Trophoblast cell (in vitro differentiated cells and primary cell): ENCODE measurements at regions not wholly inside any gene's neighbourhood (a gene's known extent, or its start where the extent isn't known, plus 50 kb on each side); places are given as distances from the start of the nearest gene placed in this dataset.

Experiments used
- DNase-seq, 2 donors: peaks; one replicate each; pipeline ENCODE4 v3.0.0-alpha.2; 2016
- H2AFZ ChIP-seq: 2 replicates; pipeline ENCODE4 v1.6.1; 2013; ENCODE audit warnings: low read length, moderate library complexity, mild to moderate bottlenecking; ENCODE audit not compliant: insufficient read depth, poor library complexity
- H2AK5ac ChIP-seq: 2 replicates; pipeline ENCODE4 v1.6.1; 2013; ENCODE audit warnings: mild to moderate bottlenecking, low read length
- H2BK120ac ChIP-seq: 2 replicates; pipeline ENCODE4 v1.6.1; 2013; ENCODE audit warnings: low read length, mild to moderate bottlenecking, moderate library complexity; ENCODE audit not compliant: insufficient read depth, poor library complexity
- H2BK12ac ChIP-seq: 2 replicates; pipeline ENCODE4 v1.6.1; 2013; ENCODE audit warnings: mild to moderate bottlenecking, low read length, moderate library complexity
- H2BK5ac ChIP-seq: 2 replicates; pipeline ENCODE4 v1.6.1; 2013; ENCODE audit warnings: low read length, low read depth, moderate library complexity, mild to moderate bottlenecking; ENCODE audit not compliant: poor library complexity
- H3K14ac ChIP-seq: 2 replicates; pipeline ENCODE4 v1.6.1; 2013; ENCODE audit warnings: mild to moderate bottlenecking, low read length
- H3K18ac ChIP-seq: 2 replicates; pipeline ENCODE4 v1.6.1; 2013; ENCODE audit warnings: mild to moderate bottlenecking, low read length
- H3K23ac ChIP-seq: 2 replicates; pipeline ENCODE4 v1.6.1; 2013; ENCODE audit warnings: low read length
- H3K27ac ChIP-seq: 2 replicates; pipeline ENCODE4 v1.5.1; 2013; ENCODE audit warnings: low read depth, mild to moderate bottlenecking, inconsistent platforms, low read length, moderate library complexity
- H3K27me3 ChIP-seq: 2 replicates; pipeline ENCODE4 v1.6.1; 2013; ENCODE audit warnings: inconsistent platforms, mild to moderate bottlenecking, low read length, moderate library complexity; ENCODE audit not compliant: insufficient read depth
- H3K36me3 ChIP-seq, 2 experiments: 1 replicate in 1 of 2; 2 replicates in 1 of 2; pipeline ENCODE4 v1.6.1; 2013; ENCODE audit warnings: low read length in 2 of 2, mild to moderate bottlenecking in 2 of 2, moderate library complexity in 1 of 2; ENCODE audit not compliant: insufficient read depth in 2 of 2, control insufficient read depth in 1 of 2
- H3K4ac ChIP-seq: 2 replicates; pipeline ENCODE4 v1.6.1; 2013; ENCODE audit warnings: low read depth, mild to moderate bottlenecking, low read length, moderate library complexity
- H3K4me1 ChIP-seq, 2 experiments: 1 replicate in 1 of 2; 2 replicates in 1 of 2; pipeline ENCODE4 v1.6.1; 2013; ENCODE audit warnings: low read length in 2 of 2, mild to moderate bottlenecking in 2 of 2, moderate library complexity in 1 of 2; ENCODE audit not compliant: insufficient read depth in 2 of 2, control insufficient read depth in 1 of 2
- H3K4me2 ChIP-seq: 2 replicates; pipeline ENCODE4 v1.6.1; 2013; ENCODE audit warnings: inconsistent platforms, mild to moderate bottlenecking, low read length, moderate library complexity
- H3K4me3 ChIP-seq: 2 replicates; pipeline ENCODE4 v1.5.1; 2013; ENCODE audit warnings: mild to moderate bottlenecking, low read depth, low read length, inconsistent platforms
- H3K79me1 ChIP-seq: one replicate; pipeline ENCODE4 v1.6.1; 2013; ENCODE audit warnings: low read length
- H3K79me2 ChIP-seq: 2 replicates; pipeline ENCODE4 v1.6.1; 2013; ENCODE audit warnings: low read length, mild to moderate bottlenecking; ENCODE audit not compliant: control insufficient read depth, insufficient read depth, poor library complexity
- H3K9ac ChIP-seq: 2 replicates; pipeline ENCODE4 v1.6.1; 2013; ENCODE audit warnings: mild to moderate bottlenecking, low read length
- H3K9me3 ChIP-seq: 2 replicates; pipeline ENCODE4 v1.6.1; 2013; ENCODE audit warnings: low read depth, mild to moderate bottlenecking, control low read depth, inconsistent platforms, low read length; ENCODE audit not compliant: insufficient read depth
- H4K12ac ChIP-seq: 2 replicates; pipeline ENCODE4 v1.6.1; 2013; ENCODE audit warnings: low read depth, mild to moderate bottlenecking, low read length, moderate library complexity
- H4K8ac ChIP-seq: 2 replicates; pipeline ENCODE4 v1.6.1; 2013; ENCODE audit warnings: low read depth, mild to moderate bottlenecking, low read length, moderate library complexity
- H4K91ac ChIP-seq: one replicate; pipeline ENCODE4 v1.6.1; 2013; ENCODE audit warnings: low read depth, mild to moderate bottlenecking, low read length, moderate library complexity
- WGBS: extraction: QIAGEN DNeasy Blood & Tissue Kit; methylation state at CpG from one replicate; pipeline ENCODE4 v1.1.7; 2013; ENCODE audit warnings: missing lambda C conversion rate; ENCODE audit not compliant: insufficient read length, insufficient coverage; ENCODE audit errors: extremely low coverage; 5-methylcytosine and 5-hydroxymethylcytosine counted together

DNA sequence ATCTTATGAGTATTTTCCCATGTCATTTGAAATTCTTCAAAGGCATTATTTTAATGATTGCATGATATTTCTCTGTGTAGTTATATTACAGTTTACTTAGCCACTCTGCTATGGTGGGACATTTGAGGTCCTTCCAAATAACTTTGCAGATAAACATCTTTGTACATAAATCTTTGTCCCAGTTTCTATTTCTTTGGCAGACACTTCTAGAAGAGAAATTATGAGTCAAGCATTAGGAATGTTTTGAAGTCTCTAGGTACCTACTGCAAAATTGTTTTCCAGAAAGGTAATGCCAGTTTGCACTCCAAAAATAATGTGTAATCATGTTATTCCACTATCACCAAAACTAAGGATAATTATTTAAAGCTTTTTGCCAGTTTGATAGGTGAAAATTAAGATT lies 149.7 kb downstream of the EN1 start:
- H3K4ac ChIP-seq: no peak overlapping the region
- no peak overlapping the region for H4K8ac ChIP-seq
- H2BK120ac ChIP-seq: no peak overlapping the region
- H2AK5ac ChIP-seq: no peak overlapping the region
- no peak overlapping the region for H3K23ac ChIP-seq
- no peak overlapping the region for H4K12ac ChIP-seq
- DNase-seq: peak in 1 of 2 donors; percentile 42
- no peak overlapping the region for H3K14ac ChIP-seq
- no peaks in the 10 kb centered on the region for H3K79me2 ChIP-seq
- no peak overlapping the region for H2BK5ac ChIP-seq
- H3K79me1 ChIP-seq: peaks cover 4% of the 10 kb centered on the region
- no peak overlapping the region for H3K18ac ChIP-seq
- no peak overlapping the region for H3K9ac ChIP-seq
- H2BK12ac ChIP-seq: no peak overlapping the region
- H3K27me3 ChIP-seq: no peaks in the 10 kb centered on the region
- H2AFZ ChIP-seq: no peak overlapping the region
- H3K27ac ChIP-seq: no peak overlapping the region
- H3K4me3 ChIP-seq: no peak overlapping the region
- H3K4me1 ChIP-seq: peaks cover 8 to 9% of the 10 kb centered on the region in 2 experiments
- H3K4me2 ChIP-seq: no peak overlapping the region
- no peaks in the 10 kb centered on the region for H3K9me3 ChIP-seq
- no peak overlapping the region for H4K91ac ChIP-seq
- H3K36me3 ChIP-seq: no peaks in the 10 kb centered on the region

- Histone ChIP-seq H3K9me3 (no peaks in the 10 kb centered on the region), H3K4me1 (peaks cover 8 to 9% of the 10 kb centered on the region in 2 experiments), H3K79me1 (peaks cover 4% of the 10 kb centered on the region), H4K8ac (peak overlapping the region; percentile 18), H3K4ac (no peak overlapping the region), H3K4me2 (no peak overlapping the region), H2AFZ (no peak overlapping the region), H3K4me3 (no peak overlapping the region), H2AK5ac (no peak overlapping the region), H4K91ac (peak overlapping the region; percentile 28), H3K36me3 (no peaks in the 10 kb centered on the region), H3K9ac (no peak overlapping the region), H3K27ac (no peak overlapping the region), H3K18ac (no peak overlapping the region), H2BK120ac (no peak overlapping the region), H3K14ac (no peak overlapping the region), H4K12ac (no peak overlapping the region), H3K79me2 (no peaks in the 10 kb centered on the region), H2BK12ac (peak overlapping the region; percentile 66), H3K23ac (no peak overlapping the region), H2BK5ac (peak overlapping the region; percentile 21), H3K27me3 (no peaks in the 10 kb centered on the region)
- no CpG with 5 or more reads among the region's 6 CpGs for WGBS
- DNase-seq: no peak
Observed at GRCh38 chr2:118696786-118697465, 150.5 kb downstream of the EN1 start.

- H2BK120ac ChIP-seq: no peak overlapping the region
- H3K4me1 ChIP-seq: peaks cover 8 to 9% of the 10 kb centered on the region in 2 experiments
- no peaks in the 10 kb centered on the region for H3K27me3 ChIP-seq
- no peak overlapping the region for H3K9ac ChIP-seq
- H3K4me2 ChIP-seq: no peak overlapping the region
- no peak overlapping the region for H3K4ac ChIP-seq
- H3K4me3 ChIP-seq: no peak overlapping the region
- no peaks in the 10 kb centered on the region for H3K36me3 ChIP-seq
- no peak overlapping the region for H3K14ac ChIP-seq
- H3K27ac ChIP-seq: no peak overlapping the region
- no peak overlapping the region for H4K8ac ChIP-seq
- H3K18ac ChIP-seq: no peak overlapping the region
- no peaks in the 10 kb centered on the region for H3K79me2 ChIP-seq
- no peak overlapping the region for H3K23ac ChIP-seq
- no peak overlapping the region for H2AFZ ChIP-seq
- no peak overlapping the region for H4K91ac ChIP-seq
- no CpG with 5 or more reads among the region's 6 CpGs for WGBS
- peaks cover 1% of the 10 kb centered on the region for H3K79me1 ChIP-seq
- H4K12ac ChIP-seq: no peak overlapping the region
- no peaks in the 10 kb centered on the region for H3K9me3 ChIP-seq
- DNase-seq: no peak
- H2AK5ac ChIP-seq: no peak overlapping the region
- H2BK12ac ChIP-seq: no peak overlapping the region
- H2BK5ac ChIP-seq: no peak overlapping the region
Observed at GRCh38 chr2:118693287-118693822, 154.1 kb downstream of the EN1 start.

DNA sequence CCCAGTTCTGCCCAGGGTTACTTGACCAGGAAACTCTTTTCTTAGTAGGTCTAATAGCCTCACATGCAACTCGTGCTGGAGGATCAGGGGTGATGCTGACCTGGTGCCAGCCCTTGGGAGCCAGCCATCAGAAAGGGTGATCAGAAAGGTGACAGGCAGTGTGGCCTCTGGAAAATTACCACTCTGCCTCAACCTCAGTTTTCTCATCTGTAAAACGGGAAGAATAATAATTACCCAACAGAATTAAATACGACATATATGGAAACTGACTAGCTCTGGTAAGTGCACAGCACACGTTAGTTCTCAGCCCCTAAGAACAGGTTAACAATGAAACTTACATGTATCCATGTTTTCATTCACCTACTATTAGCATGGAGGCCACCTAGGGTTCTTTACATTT lies 157.6 kb downstream of the EN1 start:
- Histone ChIP-seq H4K91ac (no peak overlapping the region), H4K12ac (no peak overlapping the region)
- WGBS: no CpG with 5 or more reads among the region's 4 CpGs

More for the DNA sequence above, 157.6 kb downstream of the EN1 start:
- no peaks in the 10 kb centered on the region for H3K9me3 ChIP-seq
- H3K36me3 ChIP-seq: no peaks in the 10 kb centered on the region
- peaks cover 7 to 10% of the 10 kb centered on the region in 2 experiments for H3K4me1 ChIP-seq
- no peak overlapping the region for H3K9ac ChIP-seq
- H3K14ac ChIP-seq: no peak overlapping the region
- no peak overlapping the region for H3K4me2 ChIP-seq
- no peak overlapping the region for H3K4me3 ChIP-seq
- no peak overlapping the region for H2AFZ ChIP-seq
- no peak overlapping the region for H3K18ac ChIP-seq
- no peaks in the 10 kb centered on the region for H3K27me3 ChIP-seq
- no peak overlapping the region for H3K27ac ChIP-seq
- peaks cover 10% of the 10 kb centered on the region for H3K79me1 ChIP-seq
- no peak overlapping the region for H2AK5ac ChIP-seq
- no peak overlapping the region for H2BK120ac ChIP-seq
- no peak overlapping the region for H3K23ac ChIP-seq
- no peaks in the 10 kb centered on the region for H3K79me2 ChIP-seq
- no peak overlapping the region for H2BK5ac ChIP-seq
- no peak overlapping the region for H2BK12ac ChIP-seq
- H3K4ac ChIP-seq: no peak overlapping the region
- DNase-seq: no peak
- H4K8ac ChIP-seq: no peak overlapping the region
